ENCODE measurements at regions not wholly inside any gene's neighbourhood (a gene's known extent, or its start where the extent isn't known, plus 50 kb on each side); places are given as distances from the start of the nearest gene placed in this dataset.

DNA sequence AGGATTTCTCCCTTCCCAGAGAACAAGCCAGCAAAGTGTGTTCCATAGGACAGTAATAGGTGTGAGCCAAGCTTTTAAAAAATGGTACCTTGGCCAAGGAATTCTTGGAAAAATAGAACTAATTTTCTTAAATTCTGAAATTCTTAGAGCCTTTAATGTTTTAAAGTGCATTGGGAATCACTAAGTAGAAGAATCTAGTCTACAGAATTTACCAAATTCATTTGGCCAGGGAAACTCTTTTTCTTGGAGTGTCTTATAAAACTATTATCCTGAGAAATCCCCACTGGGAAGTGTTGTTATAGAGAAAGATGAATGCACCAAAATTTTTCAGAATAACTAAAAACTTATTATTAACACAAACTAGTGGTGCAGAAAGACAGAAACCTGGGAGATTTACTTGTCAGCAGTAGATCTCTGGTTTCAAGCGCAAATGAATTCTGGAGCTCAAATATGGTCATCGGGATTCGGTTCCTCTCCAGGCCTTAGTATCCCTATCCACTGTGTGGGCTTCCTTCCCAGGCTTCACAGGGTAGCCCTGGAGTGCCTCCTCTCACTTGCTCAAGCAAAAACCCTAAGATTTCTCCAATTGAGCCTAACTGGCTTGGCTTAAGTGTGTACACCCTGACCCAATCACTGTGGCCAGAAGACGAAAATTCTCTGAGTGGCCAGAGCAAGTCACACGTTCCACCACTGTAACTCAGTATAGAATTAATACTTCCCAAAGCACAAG, 217.8 kb downstream of the CHD9NB start:
- TF ChIP-seq POLR2AphosphoS5 (IDR thresholded peaks at IDR 0.05; ENCODE audit: borderline replicate concordance, low read depth, low read length): no peak
- TF ChIP-seq EZH2 (IDR thresholded peaks at IDR 0.05): no peak
